Uterus (tissue), 3 donors: ENCODE measurements at regions not wholly inside any gene's neighbourhood (a gene's known extent, or its start where the extent isn't known, plus 50 kb on each side); places are given as distances from the start of the nearest gene placed in this dataset.

Experiments used
- DNase-seq, 2 donors: peaks; one replicate each; pipeline ENCODE4 v3.0.0-alpha.2; 2019 to 2020
- H3K27ac ChIP-seq, 2 donors: fragments of 200-600 bp; sonication (generic); 1 replicate in 1 of 2; 2 replicates in 1 of 2; pipeline ENCODE4 v1.5.1; 2016 to 2018
- H3K27me3 ChIP-seq, 2 donors: fragments of 200-600 bp; sonication (generic); one replicate each; pipeline ENCODE4 v1.5.1; 2018 to 2019; ENCODE audit warnings: control low read depth in 1 of 2
- H3K36me3 ChIP-seq, 2 donors: fragments of 200-600 bp; sonication (generic); one replicate each; pipeline ENCODE4 v1.5.1; 2019; ENCODE audit warnings: control low read depth in 1 of 2
- H3K4me1 ChIP-seq, 2 donors: fragments of 200-600 bp; sonication (generic); one replicate each; pipeline ENCODE4 v1.5.1; 2018 to 2019; ENCODE audit warnings: control low read depth in 1 of 2
- H3K4me3 ChIP-seq, 2 donors: fragments of 200-600 bp; sonication (generic); 1 replicate in 1 of 2; 2 replicates in 1 of 2; pipeline ENCODE4 v1.5.1; 2018 to 2019; ENCODE audit warnings: mild to moderate bottlenecking in 1 of 2
- H3K9me3 ChIP-seq, 2 donors: fragments of 200-600 bp; sonication (generic); one replicate each; pipeline ENCODE4 v1.5.1; 2019; ENCODE audit warnings: control low read depth in 1 of 2
- CTCF ChIP-seq, 4 experiments: fragments of 200-600 bp in 2 of 4; fragments of 450-650 bp in 2 of 4; sonication (generic) in 2 of 4; IDR thresholded peaks; one replicate each; pipeline ENCODE4 v1.5.1; 2016 to 2019; ENCODE audit warnings: antibody characterized with exemption in 4 of 4, mild to moderate bottlenecking in 2 of 4, moderate library complexity in 1 of 4
- POLR2A ChIP-seq, 2 donors: fragments of 450-650 bp; IDR thresholded peaks; one replicate each; pipeline ENCODE4 v1.6.1; 2016; ENCODE audit warnings: antibody characterized with exemption in 2 of 2, mild to moderate bottlenecking in 1 of 2, moderate library complexity in 1 of 2
- intact Hi-C: fragments of 100-400 bp; cut with DNase I; formaldehyde crosslinking; loops from one replicate; pipeline ENCODE4 v1.15.1; 2023; ENCODE audit warnings: low total_unique reads
- donor health status: DM: yes; HTN: yes; CAD: no.

- TF ChIP-seq CTCF (IDR thresholded peaks at IDR 0.05) (no peak), POLR2A (IDR thresholded peaks at IDR 0.05) (no peak)
- no peak overlapping the region for H3K4me3 ChIP-seq
- no peaks in the 10 kb centered on the region for H3K4me1 ChIP-seq
- intact Hi-C loops: no loop called here
- H3K27me3 ChIP-seq: no peaks in the 10 kb centered on the region
- H3K36me3 ChIP-seq: no peaks in the 10 kb centered on the region
- H3K27ac ChIP-seq: no peak overlapping the region
- no peak for DNase-seq
- no peaks in the 10 kb centered on the region for H3K9me3 ChIP-seq
Observed at GRCh38 chr3:878746-879145, 214.1 kb upstream of the CNTN6 start.

GRCh38 chr3:880371-880770 is 212.5 kb upstream of the CNTN6 start:
- no peak for TF ChIP-seq POLR2A (IDR thresholded peaks at IDR 0.05)
- no peak for TF ChIP-seq CTCF (IDR thresholded peaks at IDR 0.05)
- H3K27me3 ChIP-seq: no peaks in the 10 kb centered on the region
- intact Hi-C loops: no loop called here
- no peaks in the 10 kb centered on the region for H3K9me3 ChIP-seq
- H3K4me1 ChIP-seq: no peaks in the 10 kb centered on the region
- H3K27ac ChIP-seq: no peak overlapping the region
- DNase-seq: no peak
- H3K4me3 ChIP-seq: no peak overlapping the region
- no peaks in the 10 kb centered on the region for H3K36me3 ChIP-seq

GRCh38 chr3:882533-882932 is 210.3 kb upstream of the CNTN6 start:
- Histone ChIP-seq H3K27ac (no peak overlapping the region), H3K27me3 (no peaks in the 10 kb centered on the region), H3K4me1 (no peaks in the 10 kb centered on the region), H3K4me3 (no peak overlapping the region), H3K36me3 (no peaks in the 10 kb centered on the region), H3K9me3 (no peaks in the 10 kb centered on the region)
- no peak for DNase-seq
- no peak for TF ChIP-seq POLR2A (IDR thresholded peaks at IDR 0.05)
- TF ChIP-seq CTCF (IDR thresholded peaks at IDR 0.05): no peak
- intact Hi-C loops: no loop called here

GRCh38 chr3:901953-902778 is 190.7 kb upstream of the CNTN6 start:
- TF ChIP-seq CTCF (IDR thresholded peaks at IDR 0.05) (no peak), POLR2A (IDR thresholded peaks at IDR 0.05) (no peak)
- H3K27me3 ChIP-seq: no peaks in the 10 kb centered on the region

GRCh38 chr3:905217-905616 is 187.6 kb upstream of the CNTN6 start:
- intact Hi-C loops: no loop called here
- peaks cover 0 to 8% of the 10 kb centered on the region in 2 donors for H3K9me3 ChIP-seq
- TF ChIP-seq CTCF (IDR thresholded peaks at IDR 0.05) (no peak), POLR2A (IDR thresholded peaks at IDR 0.05) (no peak)
- no peak overlapping the region for H3K4me3 ChIP-seq
- no peak overlapping the region for H3K27ac ChIP-seq
- H3K4me1 ChIP-seq: no peaks in the 10 kb centered on the region
- H3K36me3 ChIP-seq: no peaks in the 10 kb centered on the region
- DNase-seq: no peak
- H3K27me3 ChIP-seq: no peaks in the 10 kb centered on the region

More at GRCh38 chr3:901953-902778, 190.7 kb upstream of the CNTN6 start:
- no peak overlapping the region for H3K27ac ChIP-seq
- no peaks in the 10 kb centered on the region for H3K36me3 ChIP-seq
- H3K9me3 ChIP-seq: peaks cover 0 to 8% of the 10 kb centered on the region in 2 donors
- H3K4me3 ChIP-seq: no peak overlapping the region
- intact Hi-C loops: no loop called here
- no peak for DNase-seq
- no peaks in the 10 kb centered on the region for H3K4me1 ChIP-seq
